Uterus (tissue), 3 donors: ENCODE measurements at regions not wholly inside any gene's neighbourhood (a gene's known extent, or its start where the extent isn't known, plus 50 kb on each side); places are given as distances from the start of the nearest gene placed in this dataset.

Experiments
- DNase-seq, 2 donors: peaks; one replicate each; pipeline ENCODE4 v3.0.0-alpha.2; 2019 to 2020
- H3K27ac ChIP-seq, 2 donors: fragments of 200-600 bp; sonication (generic); 1 replicate in 1 of 2; 2 replicates in 1 of 2; pipeline ENCODE4 v1.5.1; 2016 to 2018
- H3K27me3 ChIP-seq, 2 donors: fragments of 200-600 bp; sonication (generic); one replicate each; pipeline ENCODE4 v1.5.1; 2018 to 2019; ENCODE audit warnings: control low read depth in 1 of 2
- H3K36me3 ChIP-seq, 2 donors: fragments of 200-600 bp; sonication (generic); one replicate each; pipeline ENCODE4 v1.5.1; 2019; ENCODE audit warnings: control low read depth in 1 of 2
- H3K4me1 ChIP-seq, 2 donors: fragments of 200-600 bp; sonication (generic); one replicate each; pipeline ENCODE4 v1.5.1; 2018 to 2019; ENCODE audit warnings: control low read depth in 1 of 2
- H3K4me3 ChIP-seq, 2 donors: fragments of 200-600 bp; sonication (generic); 1 replicate in 1 of 2; 2 replicates in 1 of 2; pipeline ENCODE4 v1.5.1; 2018 to 2019; ENCODE audit warnings: mild to moderate bottlenecking in 1 of 2
- H3K9me3 ChIP-seq, 2 donors: fragments of 200-600 bp; sonication (generic); one replicate each; pipeline ENCODE4 v1.5.1; 2019; ENCODE audit warnings: control low read depth in 1 of 2
- CTCF ChIP-seq, 4 experiments: fragments of 200-600 bp in 2 of 4; fragments of 450-650 bp in 2 of 4; sonication (generic) in 2 of 4; IDR thresholded peaks; one replicate each; pipeline ENCODE4 v1.5.1; 2016 to 2019; ENCODE audit warnings: antibody characterized with exemption in 4 of 4, mild to moderate bottlenecking in 2 of 4, moderate library complexity in 1 of 4
- POLR2A ChIP-seq, 2 donors: fragments of 450-650 bp; IDR thresholded peaks; one replicate each; pipeline ENCODE4 v1.6.1; 2016; ENCODE audit warnings: antibody characterized with exemption in 2 of 2, mild to moderate bottlenecking in 1 of 2, moderate library complexity in 1 of 2
- intact Hi-C: fragments of 100-400 bp; cut with DNase I; formaldehyde crosslinking; loops from one replicate; pipeline ENCODE4 v1.15.1; 2023; ENCODE audit warnings: low total_unique reads
- donor health status: DM: yes; HTN: yes; CAD: no.

- DNase-seq, result no peak
- TF ChIP-seq CTCF (IDR thresholded peaks at IDR 0.05) (no peak), POLR2A (IDR thresholded peaks at IDR 0.05) (no peak)
- Histone ChIP-seq H3K9me3 (no peaks in the 10 kb centered on the region), H3K4me1 (no peaks in the 10 kb centered on the region), H3K4me3 (no peak overlapping the region), H3K27me3 (no peaks in the 10 kb centered on the region), H3K27ac (no peak overlapping the region), H3K36me3 (no peaks in the 10 kb centered on the region)
- intact Hi-C loops, result no loop called here
These were observed 75.2 kb downstream of the PJA1 start for GRCh38 chrX:69090022-69090421.

GRCh38 chrX:69089203-69089602, 76.0 kb downstream of the PJA1 start:
- H3K4me1 ChIP-seq, result no peaks in the 10 kb centered on the region
- no peak for TF ChIP-seq POLR2A (IDR thresholded peaks at IDR 0.05)
- TF ChIP-seq CTCF (IDR thresholded peaks at IDR 0.05), result no peak
- H3K36me3 ChIP-seq, result no peaks in the 10 kb centered on the region
- no peaks in the 10 kb centered on the region for H3K27me3 ChIP-seq
- DNase-seq, result no peak
- H3K9me3 ChIP-seq, result no peaks in the 10 kb centered on the region
- H3K27ac ChIP-seq, result no peak overlapping the region
- H3K4me3 ChIP-seq, result no peak overlapping the region
- intact Hi-C loops, result no loop called here

GRCh38 chrX:69088171-69088938, 76.9 kb downstream of the PJA1 start:
- no peaks in the 10 kb centered on the region for H3K9me3 ChIP-seq
- intact Hi-C loops, result no loop called here
- TF ChIP-seq POLR2A (IDR thresholded peaks at IDR 0.05) (no peak), CTCF (IDR thresholded peaks at IDR 0.05) (no peak)
- no peaks in the 10 kb centered on the region for H3K36me3 ChIP-seq
- H3K4me3 ChIP-seq, result no peak overlapping the region
- peak in 1 of 2 donors; percentile 35 for DNase-seq
- H3K4me1 ChIP-seq, result no peaks in the 10 kb centered on the region
- no peaks in the 10 kb centered on the region for H3K27me3 ChIP-seq
- no peak overlapping the region for H3K27ac ChIP-seq

GRCh38 chrX:69085826-69086225, 79.4 kb downstream of the PJA1 start:
- intact Hi-C loops, result no loop called here

GRCh38 chrX:69085151-69085550, 80.1 kb downstream of the PJA1 start:
- DNase-seq, result no peak
- H3K4me3 ChIP-seq, result no peak overlapping the region
- intact Hi-C loops, result no loop called here
- H3K27me3 ChIP-seq, result no peaks in the 10 kb centered on the region
- H3K9me3 ChIP-seq, result no peaks in the 10 kb centered on the region
- TF ChIP-seq POLR2A (IDR thresholded peaks at IDR 0.05) (no peak), CTCF (IDR thresholded peaks at IDR 0.05) (no peak)
- H3K36me3 ChIP-seq, result no peaks in the 10 kb centered on the region
- no peaks in the 10 kb centered on the region for H3K4me1 ChIP-seq
- H3K27ac ChIP-seq, result no peak overlapping the region

More at GRCh38 chrX:69085826-69086225, 79.4 kb downstream of the PJA1 start:
- no peaks in the 10 kb centered on the region for H3K27me3 ChIP-seq
- H3K27ac ChIP-seq, result no peak overlapping the region
- H3K4me3 ChIP-seq, result no peak overlapping the region
- TF ChIP-seq POLR2A (IDR thresholded peaks at IDR 0.05), result no peak
- no peaks in the 10 kb centered on the region for H3K36me3 ChIP-seq
- H3K4me1 ChIP-seq, result no peaks in the 10 kb centered on the region
- H3K9me3 ChIP-seq, result no peaks in the 10 kb centered on the region
- no peak for DNase-seq
